Fibroblast of the aortic adventitia (primary cell): ENCODE measurements at regions not wholly inside any gene's neighbourhood (a gene's known extent, or its start where the extent isn't known, plus 50 kb on each side); places are given as distances from the start of the nearest gene placed in this dataset.

Source experiments
- DNase-seq: peaks from one replicate; pipeline ENCODE4 v3.0.0-alpha.2; 2010; ENCODE audit warnings: low read depth
- H3K4me3 ChIP-seq: 2 replicates; pipeline ENCODE4 v1.5.1; 2011; ENCODE audit warnings: low read depth, mild to moderate bottlenecking, control low read depth, low read length, moderate library complexity
- TF ChIP-seq, protein P1 (sequence below): IDR thresholded peaks from 2 replicates; pipeline ENCODE4 v1.5.1; 2011; ENCODE audit warnings: mild to moderate bottlenecking, low read length, control low read depth, inconsistent platforms; ENCODE audit not compliant: insufficient read depth

- TF ChIP-seq, protein P1, sequence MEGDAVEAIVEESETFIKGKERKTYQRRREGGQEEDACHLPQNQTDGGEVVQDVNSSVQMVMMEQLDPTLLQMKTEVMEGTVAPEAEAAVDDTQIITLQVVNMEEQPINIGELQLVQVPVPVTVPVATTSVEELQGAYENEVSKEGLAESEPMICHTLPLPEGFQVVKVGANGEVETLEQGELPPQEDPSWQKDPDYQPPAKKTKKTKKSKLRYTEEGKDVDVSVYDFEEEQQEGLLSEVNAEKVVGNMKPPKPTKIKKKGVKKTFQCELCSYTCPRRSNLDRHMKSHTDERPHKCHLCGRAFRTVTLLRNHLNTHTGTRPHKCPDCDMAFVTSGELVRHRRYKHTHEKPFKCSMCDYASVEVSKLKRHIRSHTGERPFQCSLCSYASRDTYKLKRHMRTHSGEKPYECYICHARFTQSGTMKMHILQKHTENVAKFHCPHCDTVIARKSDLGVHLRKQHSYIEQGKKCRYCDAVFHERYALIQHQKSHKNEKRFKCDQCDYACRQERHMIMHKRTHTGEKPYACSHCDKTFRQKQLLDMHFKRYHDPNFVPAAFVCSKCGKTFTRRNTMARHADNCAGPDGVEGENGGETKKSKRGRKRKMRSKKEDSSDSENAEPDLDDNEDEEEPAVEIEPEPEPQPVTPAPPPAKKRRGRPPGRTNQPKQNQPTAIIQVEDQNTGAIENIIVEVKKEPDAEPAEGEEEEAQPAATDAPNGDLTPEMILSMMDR: no peak
- no peak overlapping the region for H3K4me3 ChIP-seq
- DNase-seq: no peak
These were observed 260.8 kb upstream of the NCAM2 start for GRCh38 chr21:20737227-20737913.

- no peak overlapping the region for H3K4me3 ChIP-seq
- no peak for DNase-seq
- TF ChIP-seq, protein P1: no peak
These were observed 258.8 kb upstream of the NCAM2 start for GRCh38 chr21:20739421-20739820.

GRCh38 chr21:20741445-20741844, 256.8 kb upstream of the NCAM2 start:
- no peak overlapping the region for H3K4me3 ChIP-seq
- TF ChIP-seq, protein P1: no peak
- no peak for DNase-seq

GRCh38 chr21:20760221-20760620, 238.0 kb upstream of the NCAM2 start:
- no peak for DNase-seq
- no peak overlapping the region for H3K4me3 ChIP-seq
- TF ChIP-seq, protein P1: no peak

- H3K4me3 ChIP-seq: no peak overlapping the region
- DNase-seq: no peak
- TF ChIP-seq, protein P1: no peak
These were observed 223.5 kb upstream of the NCAM2 start for GRCh38 chr21:20774737-20775136.

- no peak overlapping the region for H3K4me3 ChIP-seq
- no peak for DNase-seq
- TF ChIP-seq, protein P1: no peak
These were observed 218.9 kb upstream of the NCAM2 start for GRCh38 chr21:20779321-20779720.

DNA sequence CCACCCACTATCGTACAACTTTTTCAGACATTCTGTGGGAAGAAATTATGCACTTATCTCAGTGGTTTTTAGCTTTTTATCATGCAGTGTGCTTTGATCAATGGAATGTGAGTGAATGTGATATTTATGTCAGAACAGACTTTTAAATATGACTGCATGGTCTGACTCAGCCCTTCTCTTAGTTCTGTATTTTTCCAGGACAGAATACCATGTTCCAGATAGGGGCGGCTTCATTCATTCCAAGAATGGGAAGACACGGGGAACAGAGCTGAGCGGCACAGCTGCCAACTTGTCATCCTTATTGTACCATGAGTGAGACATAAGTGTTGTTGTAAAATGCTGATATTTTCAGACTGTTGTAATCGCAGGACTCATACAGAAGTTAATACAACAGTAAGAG, 214.6 kb upstream of the NCAM2 start:
- no peak overlapping the region for H3K4me3 ChIP-seq
- TF ChIP-seq, protein P1: no peak
- no peak for DNase-seq
